GM12892 (cell line): ENCODE measurements at regions not wholly inside any gene's neighbourhood (a gene's known extent, or its start where the extent isn't known, plus 50 kb on each side); places are given as distances from the start of the nearest gene placed in this dataset.

Source experiments
- POLR2A ChIP-seq: IDR thresholded peaks from 2 replicates; pipeline ENCODE4 v1.6.1; 2011; ENCODE audit warnings: low read depth, low read length, control low read depth
- POLR2AphosphoS5 ChIP-seq: IDR thresholded peaks from 2 replicates; pipeline ENCODE4 v1.6.1; 2011; ENCODE audit warnings: low read depth, low read length, control low read depth
- TAF1 ChIP-seq: IDR thresholded peaks from 2 replicates; pipeline ENCODE4 v1.6.1; 2011; ENCODE audit warnings: low read depth, mild to moderate bottlenecking, control low read depth, low read length, borderline replicate concordance

GRCh38 chrX:121365572-121366161 is 318.3 kb downstream of the GLUD2 start:
- TF ChIP-seq POLR2A, result no peak
- TF ChIP-seq TAF1, result no peak
- no peak for TF ChIP-seq POLR2AphosphoS5
